ENCODE measurements at regions not wholly inside any gene's neighbourhood (a gene's known extent, or its start where the extent isn't known, plus 50 kb on each side); places are given as distances from the start of the nearest gene placed in this dataset.
"Not testable (repeated sequence)": the region's sequence is repeated elsewhere in the genome, so short reads cannot be mapped to it uniquely, and the experiment has no call there.

- ChIA-PET POLR2A (ENCODE audit: low non-redundant PET) (no interaction called here), CTCF (interaction anchor here (0.6 kb wide), 1 partner anchor 433 kb away, joined by 3 read pairs; no protein-coding TSS in a partner anchor)
- no peak for DNase-seq (ENCODE audit: low spot score)
- H3K27ac ChIP-seq = no peak overlapping the region
- TF ChIP-seq CTCF (conservative IDR thresholded peaks at IDR 0.05; ENCODE audit: low read depth) = no peak
These were observed 292.5 kb downstream of the ZPLD1 start for GRCh38 chr3:102727340-102727739.

- POLR2A ChIA-PET (ENCODE audit: low non-redundant PET); H3K27ac ChIP-seq; DNase-seq (ENCODE audit: low spot score); CTCF ChIA-PET: not testable (repeated sequence)
These were observed 297.8 kb downstream of the ZPLD1 start for GRCh38 chr3:102732581-102732980.

- CTCF ChIA-PET = no interaction called here
- no peak overlapping the region for H3K27ac ChIP-seq
- DNase-seq (ENCODE audit: low spot score) = no peak
- TF ChIP-seq CTCF (conservative IDR thresholded peaks at IDR 0.05; ENCODE audit: low read depth) = no peak
- POLR2A ChIA-PET (ENCODE audit: low non-redundant PET) = no interaction called here
These were observed 299.2 kb downstream of the ZPLD1 start for GRCh38 chr3:102733791-102734563.

- TF ChIP-seq CTCF (conservative IDR thresholded peaks at IDR 0.05; ENCODE audit: low read depth) = no peak
- DNase-seq (ENCODE audit: low spot score) = no peak
- ChIA-PET POLR2A (ENCODE audit: low non-redundant PET) (no interaction called here), CTCF (no interaction called here)
- no peak overlapping the region for H3K27ac ChIP-seq
These were observed 300.5 kb downstream of the ZPLD1 start for GRCh38 chr3:102735311-102735710.

- no peak for TF ChIP-seq CTCF (conservative IDR thresholded peaks at IDR 0.05; ENCODE audit: low read depth)
- no peak for DNase-seq (ENCODE audit: low spot score)
- no peak overlapping the region for H3K27ac ChIP-seq
- POLR2A ChIA-PET (ENCODE audit: low non-redundant PET) = no interaction called here
- CTCF ChIA-PET = interaction anchor here (0.6 kb wide), 1 partner anchor 180 kb away, joined by 3 read pairs; no protein-coding TSS in a partner anchor
These were observed 301.6 kb downstream of the ZPLD1 start for GRCh38 chr3:102736288-102736974.

- POLR2A ChIA-PET (ENCODE audit: low non-redundant PET) = no interaction called here
- no peak for TF ChIP-seq CTCF (conservative IDR thresholded peaks at IDR 0.05; ENCODE audit: low read depth)
- CTCF ChIA-PET = no interaction called here
- DNase-seq (ENCODE audit: low spot score) = no peak
- H3K27ac ChIP-seq = no peak overlapping the region
These were observed 302.1 kb downstream of the ZPLD1 start for GRCh38 chr3:102736975-102737304.

- ChIA-PET POLR2A (ENCODE audit: low non-redundant PET) (no interaction called here), CTCF (no interaction called here)
- TF ChIP-seq CTCF (conservative IDR thresholded peaks at IDR 0.05; ENCODE audit: low read depth) = no peak
- no peak for DNase-seq (ENCODE audit: low spot score)
- H3K27ac ChIP-seq = no peak overlapping the region
These were observed 302.5 kb downstream of the ZPLD1 start for GRCh38 chr3:102737353-102737752.
